ENCODE measurements at regions not wholly inside any gene's neighbourhood (a gene's known extent, or its start where the extent isn't known, plus 50 kb on each side); places are given as distances from the start of the nearest gene placed in this dataset.

DNA sequence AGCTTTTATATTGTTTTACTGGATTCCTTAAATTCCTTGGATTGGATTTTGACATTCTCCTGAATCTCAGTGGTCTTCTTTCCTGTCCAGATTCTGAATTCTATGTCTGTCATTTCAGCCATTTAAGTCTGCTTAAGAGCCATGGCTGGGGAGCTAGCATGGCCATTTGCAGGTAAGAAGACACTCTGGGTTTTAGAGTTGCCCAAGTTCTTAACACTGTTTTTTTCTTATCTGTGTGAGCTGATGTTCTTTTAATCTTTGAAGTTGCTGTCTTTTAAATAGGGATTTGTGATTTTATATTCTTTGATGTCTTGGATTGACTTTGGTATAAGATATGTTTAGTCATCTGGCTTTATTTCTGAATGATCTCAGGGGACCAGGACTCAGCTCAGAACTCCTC lies 677.2 kb downstream of the CCDC85A start:
- no peak for DNase-seq
- in situ Hi-C loops (cut with MboI; ENCODE audit: low pct_unique_long_range_greater_than_20kb, low sequenced_read_pairs): no loop called here

DNA sequence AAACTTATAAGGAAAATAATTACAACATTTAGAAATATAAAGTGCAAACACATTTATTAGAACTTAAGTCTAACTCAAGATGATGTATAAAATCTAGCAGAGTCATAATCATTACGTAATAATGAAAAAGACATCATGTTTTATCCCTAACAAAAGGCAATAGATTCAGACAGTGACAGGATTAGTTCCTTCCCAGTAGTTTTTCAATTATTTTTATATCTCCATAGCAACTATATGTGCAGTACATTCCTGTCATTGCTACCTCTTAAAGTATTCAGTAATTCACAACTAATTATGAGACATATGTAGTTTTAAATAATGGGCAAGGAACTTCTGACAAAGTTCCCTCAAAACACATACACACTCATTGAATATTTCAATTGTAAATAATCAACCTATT lies 687.9 kb downstream of the CCDC85A start:
- in situ Hi-C loops (cut with MboI; ENCODE audit: low pct_unique_long_range_greater_than_20kb, low sequenced_read_pairs): no loop called here
- DNase-seq: no peak

DNA sequence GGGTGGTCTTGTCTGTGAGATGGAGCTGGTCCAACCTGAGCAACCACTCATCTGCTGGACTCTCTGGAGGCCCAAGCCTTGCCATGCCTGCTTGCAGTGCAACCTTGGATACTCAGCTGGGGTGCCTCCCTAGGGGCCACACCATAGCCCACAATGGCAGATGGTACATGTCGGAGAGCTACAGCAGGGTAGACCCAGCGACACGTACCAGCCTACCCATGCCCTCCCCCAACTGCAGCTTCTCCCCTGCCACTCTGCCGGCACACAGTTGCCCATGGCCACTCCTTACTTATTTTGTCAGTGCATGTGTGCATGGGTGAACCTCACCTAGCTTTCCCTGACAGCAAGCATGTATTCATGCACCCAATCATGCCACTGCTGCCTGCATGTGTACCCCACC lies 690.9 kb downstream of the CCDC85A start:
- DNase-seq: no peak
- in situ Hi-C loops (cut with MboI; ENCODE audit: low pct_unique_long_range_greater_than_20kb, low sequenced_read_pairs): no loop called here

DNA sequence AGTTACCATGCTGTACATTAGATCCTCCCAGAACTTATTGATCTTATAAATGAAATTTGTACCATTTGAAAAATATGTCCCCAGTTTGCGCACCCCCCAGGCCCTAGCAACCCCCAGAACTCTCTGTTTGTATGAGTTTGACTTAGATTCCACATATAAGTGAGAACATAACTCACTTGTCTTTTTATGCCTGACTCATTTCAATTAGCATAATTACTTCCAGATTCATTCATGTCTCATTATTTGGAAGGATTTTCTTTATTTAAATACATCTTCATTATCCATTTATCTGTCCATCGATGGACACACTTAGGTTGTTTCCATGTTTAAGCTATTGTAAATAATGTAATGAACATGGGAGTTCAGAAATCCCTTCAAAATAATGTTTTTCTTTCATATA lies 705.9 kb downstream of the CCDC85A start:
- in situ Hi-C loops (cut with MboI; ENCODE audit: low pct_unique_long_range_greater_than_20kb, low sequenced_read_pairs): no loop called here
- DNase-seq: no peak

DNA sequence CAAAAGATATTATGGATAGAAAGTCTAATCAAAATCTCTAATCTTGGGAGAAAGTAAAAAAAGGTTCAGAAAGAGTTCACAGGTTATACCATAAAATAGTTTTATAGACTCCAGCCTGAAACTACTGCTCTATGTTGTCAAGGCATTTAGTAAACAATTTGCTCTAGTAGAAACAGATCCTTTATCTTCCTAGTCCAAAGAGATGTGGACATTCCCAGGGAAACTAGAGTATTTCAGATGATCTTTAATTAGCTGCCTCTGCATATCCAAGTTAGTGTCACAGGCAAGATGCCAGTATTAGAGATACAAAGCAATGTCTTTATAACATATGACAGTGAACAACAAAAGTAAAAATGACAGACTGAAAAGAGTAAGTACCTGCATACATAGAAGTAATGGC lies 708.6 kb downstream of the CCDC85A start:
- in situ Hi-C loops (cut with MboI; ENCODE audit: low pct_unique_long_range_greater_than_20kb, low sequenced_read_pairs): no loop called here
- no peak for DNase-seq

DNA sequence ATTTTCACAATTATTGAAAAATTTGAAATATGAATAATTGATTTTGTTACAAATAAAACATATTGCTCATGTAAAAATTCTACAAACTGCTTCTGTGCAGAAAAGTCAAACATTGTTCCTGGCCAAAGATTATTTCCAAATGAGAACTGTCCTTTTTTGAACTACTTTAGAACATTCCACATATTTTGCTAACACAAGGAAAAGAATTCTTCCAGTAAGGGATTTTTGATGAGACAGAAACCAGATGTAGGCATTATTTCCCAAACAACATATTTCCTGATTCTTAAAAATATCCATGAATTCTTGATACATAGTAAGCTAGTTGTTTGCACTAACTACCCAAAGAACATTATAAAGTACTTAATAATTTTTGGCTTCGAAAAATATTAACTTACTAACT lies 715.2 kb downstream of the CCDC85A start:
- DNase-seq: no peak
- in situ Hi-C loops (cut with MboI; ENCODE audit: low pct_unique_long_range_greater_than_20kb, low sequenced_read_pairs): no loop called here

DNA sequence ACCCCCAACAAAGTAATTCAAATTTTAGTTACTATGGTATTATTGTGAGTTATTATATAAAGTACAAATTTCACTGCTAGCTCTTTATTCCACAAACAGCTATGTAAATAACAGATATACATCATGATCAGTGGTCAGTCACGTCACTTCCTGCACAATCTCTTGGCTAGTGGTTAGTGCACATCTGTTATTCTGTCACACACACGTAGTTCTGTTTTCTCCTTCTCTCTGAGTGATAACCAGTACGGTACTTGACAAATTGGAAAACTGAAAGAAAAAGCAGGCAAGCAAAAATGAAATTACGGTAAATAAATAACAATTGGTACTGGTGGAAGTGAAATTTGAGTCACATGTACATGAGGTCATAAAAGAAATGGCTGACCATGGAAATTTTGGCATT lies 728.7 kb downstream of the CCDC85A start:
- DNase-seq: no peak
- in situ Hi-C loops (cut with MboI; ENCODE audit: low pct_unique_long_range_greater_than_20kb, low sequenced_read_pairs): no loop called here

DNA sequence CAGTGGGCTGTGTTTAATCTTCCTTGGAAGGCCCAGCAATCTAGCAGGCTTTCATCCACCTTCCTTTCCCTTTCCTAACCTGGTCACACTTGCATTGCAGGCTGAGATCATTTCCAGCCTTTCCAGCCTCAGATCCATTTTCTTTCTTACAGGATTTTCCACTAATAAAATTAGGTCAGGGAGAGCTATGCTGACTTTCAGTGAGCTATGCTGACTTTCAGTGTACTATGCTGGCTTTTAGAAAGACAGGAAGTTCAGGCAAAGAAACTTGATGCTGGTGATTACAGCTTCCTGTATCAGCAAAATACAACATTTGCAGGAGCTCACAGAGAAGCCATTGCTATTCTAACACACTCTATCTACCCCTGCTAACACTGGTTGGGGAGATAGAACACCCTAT lies 735.0 kb downstream of the CCDC85A start:
- DNase-seq: no peak
- in situ Hi-C loops (cut with MboI; ENCODE audit: low pct_unique_long_range_greater_than_20kb, low sequenced_read_pairs): no loop called here

DNA sequence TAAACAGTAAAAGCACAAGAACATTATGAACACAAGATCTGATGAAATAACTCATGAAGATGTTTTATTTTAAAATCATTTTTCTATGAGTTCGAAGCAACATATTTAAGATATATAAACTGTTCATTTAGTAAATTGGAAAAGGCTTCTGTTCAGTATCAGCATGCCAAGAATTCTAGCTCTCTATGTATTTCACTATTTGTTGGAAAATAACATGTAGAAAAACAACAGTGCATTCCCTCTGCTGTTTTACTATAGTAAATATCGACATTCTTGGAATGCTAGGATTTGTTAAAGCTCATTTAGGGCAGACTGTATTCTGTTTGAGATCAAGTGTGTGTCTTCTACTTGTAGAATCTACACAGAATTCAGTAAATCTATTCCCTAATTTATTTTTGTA lies 750.2 kb downstream of the CCDC85A start:
- DNase-seq: no peak
- in situ Hi-C loops (cut with MboI; ENCODE audit: low pct_unique_long_range_greater_than_20kb, low sequenced_read_pairs): no loop called here

DNA sequence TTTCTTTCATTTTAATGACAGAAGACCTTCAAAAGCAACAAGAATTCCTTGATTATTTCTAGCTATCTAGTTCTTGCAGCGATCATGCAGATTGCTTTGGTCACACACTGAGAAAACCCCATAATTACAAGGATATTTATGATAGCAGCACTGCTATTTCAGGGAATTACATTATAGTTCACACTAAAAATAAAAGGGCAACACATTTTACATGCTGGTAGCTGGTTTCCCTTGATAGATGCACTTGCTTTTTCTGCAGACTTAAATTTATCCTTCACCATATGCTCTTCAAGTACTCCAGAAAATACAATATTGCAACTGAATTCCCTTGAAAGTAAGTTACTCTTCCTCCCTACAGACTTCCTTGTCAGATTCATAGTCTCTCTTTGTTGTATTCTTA lies 751.1 kb downstream of the CCDC85A start:
- DNase-seq: no peak

DNA sequence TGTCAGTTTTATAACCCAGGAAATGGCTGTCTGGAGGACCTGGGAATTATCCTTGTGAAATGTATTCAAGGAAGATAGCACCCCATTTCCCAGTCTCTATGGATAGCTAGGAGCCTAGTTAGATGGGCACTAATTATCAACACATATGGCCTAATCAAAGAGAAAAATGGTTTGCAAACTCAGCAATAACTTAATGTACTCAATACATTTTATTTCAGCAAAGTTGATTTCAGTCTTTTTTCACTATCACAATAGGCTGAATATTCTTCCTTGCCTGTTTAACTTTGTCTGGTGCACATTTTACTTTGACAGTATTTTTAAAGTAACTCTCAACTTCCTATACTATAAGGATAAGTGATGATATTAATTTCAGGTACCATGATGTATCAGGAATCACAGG lies 756.3 kb downstream of the CCDC85A start:
- in situ Hi-C loops (cut with MboI; ENCODE audit: low pct_unique_long_range_greater_than_20kb, low sequenced_read_pairs): no loop called here

More for the DNA sequence above, 751.1 kb downstream of the CCDC85A start:
- in situ Hi-C loops (cut with MboI; ENCODE audit: low pct_unique_long_range_greater_than_20kb, low sequenced_read_pairs): no loop called here

DNA sequence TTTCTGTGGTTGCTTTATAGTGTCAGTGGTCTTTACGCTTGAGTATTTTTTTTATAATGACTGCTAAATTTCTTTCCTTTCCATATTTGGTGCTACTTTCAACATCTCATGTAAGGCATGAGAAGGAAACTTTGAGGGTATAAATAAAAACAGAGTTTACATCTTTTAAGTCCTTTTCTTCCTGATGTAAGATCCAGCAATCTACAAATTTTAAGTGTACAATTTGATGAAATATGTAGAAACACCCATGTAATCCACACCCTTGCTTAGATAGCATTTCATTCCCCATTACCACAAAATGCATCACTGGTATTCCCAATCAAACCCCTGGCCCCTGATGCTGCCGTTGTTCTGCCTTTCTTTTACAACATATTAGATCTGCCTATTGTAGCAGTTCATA lies 769.1 kb downstream of the CCDC85A start:
- DNase-seq: no peak
- in situ Hi-C loops (cut with MboI; ENCODE audit: low pct_unique_long_range_greater_than_20kb, low sequenced_read_pairs): no loop called here

More for the DNA sequence above, 756.3 kb downstream of the CCDC85A start:
- DNase-seq: no peak

DNA sequence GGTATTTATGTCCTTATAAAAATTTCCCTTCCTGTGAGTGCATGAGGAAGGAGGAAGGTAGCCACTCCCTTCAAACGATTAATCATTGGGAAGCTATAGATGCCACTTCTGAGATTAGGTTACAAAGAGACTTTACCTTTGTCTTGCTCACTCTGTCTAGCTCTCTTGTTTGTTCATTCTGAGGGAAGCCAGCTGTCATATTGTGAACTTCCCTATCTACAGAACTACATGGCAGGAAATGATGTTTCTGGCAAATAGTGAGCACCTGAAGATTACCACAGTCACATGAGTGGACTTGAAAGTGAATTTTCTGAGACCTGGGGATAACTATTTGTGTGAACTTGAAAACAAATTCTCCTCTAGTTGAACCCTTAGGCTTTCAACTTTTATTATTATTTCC lies 776.8 kb downstream of the CCDC85A start:
- DNase-seq: no peak
- in situ Hi-C loops (cut with MboI; ENCODE audit: low pct_unique_long_range_greater_than_20kb, low sequenced_read_pairs): no loop called here

DNA sequence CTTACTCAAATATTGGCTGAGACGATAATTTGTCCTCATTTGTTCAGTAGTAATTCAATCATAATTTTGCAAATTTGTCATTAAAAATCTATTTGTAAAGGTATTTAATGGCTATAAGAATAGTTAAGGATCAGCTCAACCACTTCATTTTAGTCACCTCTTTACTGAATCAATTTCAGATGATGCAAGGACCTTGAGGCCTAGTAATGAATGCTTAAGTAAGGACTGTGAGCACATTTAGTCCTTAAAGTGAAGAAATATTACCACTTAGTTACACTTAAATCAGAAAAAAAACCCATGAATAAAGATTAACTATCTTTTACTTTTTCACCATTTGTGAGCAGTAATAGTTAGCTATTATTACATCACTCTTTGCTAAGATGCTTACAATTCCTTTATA lies 778.9 kb downstream of the CCDC85A start:
- in situ Hi-C loops (cut with MboI; ENCODE audit: low pct_unique_long_range_greater_than_20kb, low sequenced_read_pairs): no loop called here
- no peak for DNase-seq

DNA sequence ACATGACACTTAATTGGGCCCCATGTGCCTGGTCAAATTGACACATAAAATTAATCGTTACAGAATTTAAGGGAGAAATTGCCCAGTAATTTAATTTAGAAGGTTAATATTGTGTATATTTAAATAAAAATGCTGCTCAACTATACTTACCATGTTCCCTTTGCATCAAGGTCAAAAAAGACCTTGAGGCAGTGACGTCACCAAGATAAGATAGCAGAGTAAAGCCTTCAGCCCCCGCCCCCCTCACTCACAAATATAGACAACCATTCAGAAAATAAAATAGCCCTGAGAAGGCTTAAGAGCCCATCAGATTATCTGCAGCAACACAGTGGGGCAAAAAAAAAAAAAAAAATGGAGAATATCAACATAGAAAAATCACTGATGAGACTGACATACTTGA lies 785.7 kb downstream of the CCDC85A start:
- no peak for DNase-seq
- in situ Hi-C loops (cut with MboI; ENCODE audit: low pct_unique_long_range_greater_than_20kb, low sequenced_read_pairs): no loop called here

DNA sequence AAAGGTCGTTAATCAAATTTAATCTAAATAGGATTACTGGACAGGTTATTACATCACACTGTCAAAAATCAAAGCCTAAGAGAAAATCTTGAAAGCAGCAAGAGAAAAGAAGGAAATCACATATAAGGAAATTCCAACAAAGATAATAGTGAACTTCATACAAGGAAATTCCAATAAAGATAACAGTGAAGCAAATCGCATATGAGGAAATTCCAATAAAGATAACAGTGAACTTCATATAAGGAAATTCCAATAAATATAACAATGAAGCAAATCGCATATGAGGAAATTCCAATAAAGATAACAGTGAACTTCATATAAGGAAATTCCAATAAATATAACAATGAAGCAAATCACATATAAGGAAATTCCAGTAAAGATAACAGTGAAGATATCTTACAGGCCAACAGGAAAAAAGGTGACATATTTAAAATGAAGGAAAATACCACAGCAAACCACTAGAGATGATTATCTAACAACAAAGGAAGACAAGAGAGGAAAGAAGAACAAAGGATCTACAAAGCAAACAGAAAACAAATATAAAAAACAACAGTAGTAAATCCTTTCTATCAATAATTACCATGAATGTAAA lies 787.7 kb downstream of the CCDC85A start:
- no peak for DNase-seq
- in situ Hi-C loops (cut with MboI; ENCODE audit: low pct_unique_long_range_greater_than_20kb, low sequenced_read_pairs): no loop called here

DNA sequence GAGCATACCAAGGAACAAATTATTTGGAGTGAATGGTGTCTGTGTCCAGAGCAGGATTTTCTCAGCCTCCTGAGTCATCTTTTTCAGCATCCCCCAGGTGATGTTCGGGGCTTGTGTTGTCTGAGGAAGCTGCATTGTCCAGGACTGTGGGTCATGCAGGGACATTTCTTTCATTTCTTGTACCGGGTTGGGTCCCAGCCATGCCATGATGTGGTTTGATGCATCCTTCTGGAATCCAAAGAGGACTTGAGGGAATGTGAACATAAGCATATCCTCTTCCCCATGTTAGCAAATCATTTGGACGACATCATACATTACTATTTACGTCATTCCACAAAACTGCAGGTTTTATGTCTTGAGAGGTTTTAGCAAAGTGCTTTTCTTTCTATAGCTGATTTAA lies 797.8 kb downstream of the CCDC85A start:
- in situ Hi-C loops (cut with MboI; ENCODE audit: low pct_unique_long_range_greater_than_20kb, low sequenced_read_pairs): no loop called here
- no peak for DNase-seq

DNA sequence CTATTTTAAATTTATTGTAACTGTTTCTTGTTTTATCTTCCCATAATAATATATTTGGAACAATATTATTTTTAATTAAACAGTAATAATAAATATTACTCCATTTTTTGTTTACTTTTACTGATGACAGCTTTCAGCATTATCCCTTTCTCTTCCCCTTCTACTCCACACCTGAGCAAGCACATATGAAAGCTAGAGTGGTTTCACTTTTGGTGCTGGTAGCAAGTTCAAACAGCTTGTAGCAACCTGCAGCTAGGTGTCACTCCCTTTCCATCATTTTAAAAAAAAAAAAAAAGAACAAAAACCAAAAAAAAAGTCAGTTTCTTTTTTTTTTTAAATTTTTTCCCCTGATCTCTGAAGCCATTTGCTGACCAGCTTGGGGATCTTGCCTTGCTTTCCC lies 801.8 kb downstream of the CCDC85A start:
- in situ Hi-C loops (cut with MboI; ENCODE audit: low pct_unique_long_range_greater_than_20kb, low sequenced_read_pairs): no loop called here
- DNase-seq: no peak

DNA sequence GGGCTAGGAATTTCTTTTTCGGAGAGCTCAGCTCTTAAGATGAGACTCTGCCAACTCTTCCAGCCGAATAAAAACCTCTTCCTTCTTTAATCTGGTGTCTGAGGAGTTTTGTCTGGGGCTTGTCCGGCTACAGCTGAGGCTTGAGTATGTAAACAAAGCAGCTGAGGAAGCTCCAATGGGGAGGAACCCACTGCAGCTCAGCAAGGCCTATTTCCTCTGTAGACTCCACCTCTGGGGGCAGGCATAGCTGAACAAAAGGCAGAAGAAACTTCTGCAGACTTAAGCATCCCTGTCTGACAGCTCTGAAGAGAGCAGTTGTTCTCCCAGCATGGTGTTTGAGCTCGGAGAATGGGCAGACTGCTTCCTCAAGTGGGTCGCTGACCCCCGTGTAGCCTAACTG lies 838.7 kb downstream of the CCDC85A start:
- in situ Hi-C loops (cut with MboI; ENCODE audit: low pct_unique_long_range_greater_than_20kb, low sequenced_read_pairs): no loop called here
- DNase-seq: no peak

DNA sequence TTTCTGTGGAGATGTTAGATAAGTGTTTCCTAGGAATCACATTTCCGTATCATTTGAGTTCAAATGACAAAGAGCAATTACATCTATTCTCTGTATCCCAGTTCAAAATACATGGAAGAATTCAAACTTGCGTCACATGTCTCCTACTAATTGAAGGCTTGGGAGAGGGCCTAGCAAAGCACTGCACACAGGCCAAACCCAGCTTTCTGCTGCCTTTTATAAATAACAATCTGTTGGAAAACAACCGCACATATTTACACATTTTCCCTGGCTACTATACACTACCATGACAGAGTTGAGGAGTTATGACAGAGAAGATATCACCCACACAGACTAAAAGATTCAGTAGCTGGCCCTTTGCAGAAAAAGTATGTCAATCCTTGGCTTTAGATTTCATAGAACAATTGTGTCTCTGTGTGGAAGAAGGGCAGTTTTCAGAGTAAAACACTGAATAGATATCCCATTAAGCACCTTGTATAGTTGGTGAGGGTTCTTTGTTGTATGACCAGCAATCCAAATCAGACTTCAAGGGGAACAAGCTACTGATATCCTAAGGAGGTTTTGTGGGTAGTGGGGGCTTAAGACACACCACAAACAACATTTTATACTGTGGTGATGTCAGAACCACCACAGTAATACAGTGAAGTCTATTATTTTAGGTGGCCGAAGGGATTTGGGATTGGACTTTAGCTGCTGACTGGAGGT lies 861.3 kb downstream of the CCDC85A start:
- DNase-seq: no peak
- in situ Hi-C loops (cut with MboI; ENCODE audit: low pct_unique_long_range_greater_than_20kb, low sequenced_read_pairs): no loop called here

DNA sequence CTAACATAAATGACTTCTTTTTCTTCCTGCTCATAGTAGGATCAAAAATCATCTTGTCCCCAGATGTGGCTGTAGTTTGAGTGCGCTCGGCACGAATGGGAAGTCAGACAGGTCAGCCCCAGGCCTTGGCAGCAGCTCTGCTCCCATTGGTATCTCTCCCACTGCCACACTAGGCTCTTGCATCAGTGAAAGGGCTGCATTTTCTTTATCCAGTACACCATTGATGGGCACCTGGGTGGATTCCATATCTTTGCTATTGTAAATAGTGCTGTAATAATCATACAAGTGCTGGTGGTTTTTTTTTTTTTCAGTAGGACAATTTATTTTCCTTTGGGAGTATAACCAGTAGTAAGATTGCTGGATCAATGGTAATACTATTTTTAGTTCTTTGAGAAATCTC lies 865.5 kb downstream of the CCDC85A start:
- in situ Hi-C loops (cut with MboI; ENCODE audit: low pct_unique_long_range_greater_than_20kb, low sequenced_read_pairs): no loop called here

More for the DNA sequence above, 865.5 kb downstream of the CCDC85A start:
- no peak for DNase-seq
